ENCODE measurements at regions not wholly inside any gene's neighbourhood (a gene's known extent, or its start where the extent isn't known, plus 50 kb on each side); places are given as distances from the start of the nearest gene placed in this dataset.
"Not testable (repeated sequence)": the region's sequence is repeated elsewhere in the genome, so short reads cannot be mapped to it uniquely, and the experiment has no call there.

GRCh38 chr5:89827359-89827758 is 582.2 kb downstream of the CETN3 start:
- DNase-seq, result no peak

- no peak for DNase-seq
These were observed 582.6 kb downstream of the CETN3 start for GRCh38 chr5:89826938-89827337.

DNA sequence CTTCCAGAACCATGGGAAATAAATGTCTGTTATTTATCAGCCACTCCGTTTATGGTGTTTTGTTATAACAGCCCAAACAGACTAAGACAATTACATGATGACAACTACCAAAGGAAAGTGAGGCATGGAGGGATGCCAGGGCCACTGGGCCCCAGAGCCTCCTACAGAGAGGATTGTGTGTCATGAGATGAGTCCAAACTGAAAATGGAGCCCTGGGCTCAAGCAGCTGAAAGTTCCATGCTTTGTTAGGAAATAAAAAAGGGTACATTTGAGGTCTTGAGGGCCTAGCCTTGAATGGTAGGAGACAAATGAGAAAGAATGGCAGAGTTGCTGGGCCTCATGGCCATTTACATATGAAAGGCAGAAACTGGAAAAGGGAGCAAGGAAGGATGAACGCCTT is 586.5 kb downstream of the CETN3 start:
- DNase-seq, result no peak

DNA sequence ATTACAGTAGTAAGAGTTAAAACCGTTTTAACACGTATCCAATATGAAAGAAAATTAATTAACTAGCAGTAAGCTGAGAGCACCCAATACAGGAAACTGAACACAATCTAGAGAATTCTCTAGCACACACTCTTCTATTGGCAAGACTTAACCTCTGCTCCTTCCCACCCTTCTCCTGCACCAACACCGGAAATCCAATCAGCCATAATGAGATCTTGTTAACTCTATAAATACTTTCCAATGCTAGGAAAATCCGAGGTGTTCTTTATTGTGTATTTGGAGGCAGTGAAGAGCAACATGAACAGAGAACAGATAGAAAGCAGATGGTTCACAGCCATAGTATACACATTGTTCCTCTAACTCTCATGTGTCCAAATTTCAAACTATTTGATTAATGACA is 591.7 kb downstream of the CETN3 start:
- no peak for DNase-seq

- peak; percentile 28 for DNase-seq
These were observed 593.5 kb downstream of the CETN3 start for GRCh38 chr5:89816038-89816437.

DNA sequence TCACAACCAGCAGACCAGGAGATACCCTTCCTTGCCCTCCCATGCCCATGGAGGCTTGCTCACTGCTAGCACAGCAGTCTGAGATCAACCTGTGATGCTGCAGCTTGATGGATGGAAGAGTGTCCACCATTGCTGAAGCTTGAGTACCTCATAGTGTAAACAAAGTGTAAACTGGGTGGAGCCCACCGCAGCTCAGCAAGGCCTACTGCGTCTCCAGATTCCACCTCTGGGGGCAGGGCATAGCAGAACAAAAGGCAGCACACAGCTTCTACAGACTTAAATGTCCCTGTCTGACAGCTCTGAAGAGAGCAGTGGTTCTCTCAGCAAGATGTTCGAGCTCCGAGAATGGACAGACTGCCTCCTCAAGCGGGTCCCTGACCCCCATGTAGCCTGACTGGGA is 608.8 kb downstream of the CETN3 start:
- DNase-seq, result not testable (repeated sequence)

DNA sequence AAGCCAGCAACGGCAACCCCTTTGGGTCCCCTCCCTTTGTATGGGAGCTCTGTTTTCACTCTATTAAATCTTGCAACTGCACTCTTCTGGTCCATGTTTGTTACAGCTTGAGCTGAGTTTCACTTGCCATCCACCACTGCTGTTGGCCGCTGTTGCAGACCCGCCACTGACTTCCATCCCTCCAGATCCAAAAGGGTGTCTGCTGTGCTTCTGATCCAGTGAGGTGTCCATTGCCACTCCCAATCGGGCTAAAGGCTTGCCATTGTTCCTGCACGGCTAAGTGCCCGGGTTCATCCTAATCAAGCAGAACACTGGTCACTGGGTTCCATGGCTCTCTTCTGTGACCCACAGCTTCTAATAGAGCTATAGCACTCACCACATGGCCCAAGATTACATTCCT is 615.1 kb downstream of the CETN3 start:
- not testable (repeated sequence) for DNase-seq

DNA sequence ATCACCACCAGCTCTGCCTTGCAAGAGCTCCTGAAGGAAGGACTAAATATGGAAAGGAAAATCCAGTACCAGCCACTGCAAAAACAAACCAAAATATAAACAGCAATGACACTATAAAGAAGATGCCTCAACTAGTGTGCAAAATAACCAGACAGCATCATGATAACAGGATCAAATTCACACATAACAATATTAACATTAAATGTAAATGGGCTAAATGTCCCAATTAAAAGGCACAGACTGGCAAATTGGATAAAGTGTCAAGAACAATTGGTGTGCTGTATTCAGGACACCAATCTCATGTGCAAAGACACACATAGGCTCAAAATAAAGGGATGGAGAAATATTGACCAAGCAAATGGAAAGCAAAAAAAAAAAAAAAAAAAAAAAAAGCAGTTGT is 629.8 kb downstream of the CETN3 start:
- DNase-seq, result not testable (repeated sequence)

GRCh38 chr5:89777758-89778157 is 631.8 kb downstream of the CETN3 start:
- DNase-seq, result no peak

DNA sequence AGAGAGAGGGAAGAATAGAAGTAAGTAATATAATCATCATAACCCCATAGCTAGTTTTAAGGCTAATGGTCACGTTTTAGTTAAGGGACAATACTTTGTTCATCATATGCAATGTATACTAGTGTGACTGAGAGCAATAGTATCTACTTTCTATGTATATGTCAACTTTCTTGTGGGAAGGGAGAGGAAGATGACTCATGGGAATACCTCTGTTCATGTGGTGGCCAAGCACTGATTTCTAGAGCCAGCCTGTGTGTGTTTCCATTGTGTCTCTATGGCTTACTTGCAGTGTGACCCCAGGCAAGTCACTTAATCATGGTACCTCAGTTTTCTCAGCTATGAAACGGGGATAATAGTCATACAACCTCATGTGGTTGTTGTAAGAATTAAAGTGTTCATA is 639.6 kb downstream of the CETN3 start:
- no peak for DNase-seq

DNA sequence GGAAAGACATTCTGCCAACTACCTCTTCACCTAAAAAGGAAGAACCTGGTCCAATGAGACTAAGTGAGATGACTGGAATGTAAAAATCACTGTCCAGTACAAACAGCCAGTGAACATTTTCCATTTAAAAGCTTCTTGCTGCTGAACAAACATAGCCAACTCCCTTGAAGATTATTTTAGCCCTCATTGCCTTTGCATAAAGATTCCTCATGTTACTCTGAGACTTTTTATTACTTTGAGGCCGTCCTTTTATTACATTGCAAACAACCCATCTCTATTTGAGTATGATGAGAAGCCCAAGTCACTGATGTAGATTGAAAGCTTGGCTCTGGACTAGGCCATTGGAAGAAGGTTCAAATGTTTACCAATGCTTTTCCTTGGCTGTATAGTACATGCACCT is 649.8 kb downstream of the CETN3 start:
- no peak for DNase-seq

GRCh38 chr5:89758146-89758545 is 651.4 kb downstream of the CETN3 start:
- DNase-seq, result no peak

DNA sequence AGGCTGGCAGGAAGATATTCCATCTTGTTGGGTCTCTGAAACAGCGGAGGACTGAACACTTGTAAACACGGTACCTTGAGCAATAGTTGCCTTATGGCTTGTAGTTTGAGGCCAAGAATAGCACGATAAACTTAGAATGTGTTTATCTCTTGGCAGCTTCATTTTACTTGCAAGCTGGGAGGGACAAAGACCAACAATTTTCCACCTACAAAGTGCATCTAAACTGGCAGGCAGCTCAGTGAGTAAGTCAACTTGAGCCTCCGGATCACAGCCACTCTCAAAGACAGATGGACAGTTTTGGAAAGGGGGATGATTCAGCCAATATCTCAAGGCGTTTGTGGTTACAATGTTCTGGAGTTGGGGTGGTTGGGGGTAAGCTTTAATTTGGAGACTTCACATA is 652.6 kb downstream of the CETN3 start:
- peak; percentile 72 for DNase-seq

DNA sequence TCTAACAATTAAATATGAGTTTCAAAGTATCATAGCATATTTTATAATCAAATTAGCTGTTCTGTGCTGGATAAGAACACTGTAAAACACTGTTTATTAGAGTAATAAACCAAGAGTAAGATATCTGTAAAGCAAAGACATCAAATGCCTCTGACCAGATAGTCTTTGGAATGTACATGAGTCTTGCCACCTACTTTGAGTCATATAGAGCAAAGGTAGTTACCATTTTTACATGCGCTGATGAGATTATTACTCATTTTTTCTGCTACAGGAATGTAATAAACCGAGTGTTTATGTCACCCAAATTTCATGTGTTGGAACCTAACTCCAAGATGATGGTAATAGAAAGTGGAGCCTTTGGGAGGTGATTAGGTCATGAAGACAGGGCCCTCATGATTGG is 654.5 kb downstream of the CETN3 start:
- no peak for DNase-seq

- no peak for DNase-seq
These were observed 674.5 kb downstream of the CETN3 start for GRCh38 chr5:89735082-89735481.

DNA sequence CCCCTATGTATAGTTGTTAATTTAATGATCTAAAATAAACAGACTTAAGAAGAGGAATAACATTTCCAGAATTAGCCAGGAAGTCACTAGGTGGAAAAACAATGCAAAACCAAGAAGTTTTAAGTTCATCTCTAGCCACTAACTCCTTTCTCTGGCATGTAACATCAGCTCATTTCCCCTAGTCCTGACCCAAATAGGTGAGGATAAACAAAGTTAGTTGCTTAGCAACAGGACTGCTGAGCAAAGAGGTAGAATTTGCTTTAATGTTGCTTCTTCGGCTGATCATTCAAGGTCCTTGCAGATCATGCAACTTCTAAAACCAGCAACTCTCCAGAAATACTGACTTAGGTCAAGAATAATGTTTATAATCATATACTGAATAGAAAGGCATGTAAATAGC is 675.8 kb downstream of the CETN3 start:
- no peak for DNase-seq

- no peak for DNase-seq
These were observed 679.8 kb downstream of the CETN3 start for GRCh38 chr5:89729623-89730301.

DNA sequence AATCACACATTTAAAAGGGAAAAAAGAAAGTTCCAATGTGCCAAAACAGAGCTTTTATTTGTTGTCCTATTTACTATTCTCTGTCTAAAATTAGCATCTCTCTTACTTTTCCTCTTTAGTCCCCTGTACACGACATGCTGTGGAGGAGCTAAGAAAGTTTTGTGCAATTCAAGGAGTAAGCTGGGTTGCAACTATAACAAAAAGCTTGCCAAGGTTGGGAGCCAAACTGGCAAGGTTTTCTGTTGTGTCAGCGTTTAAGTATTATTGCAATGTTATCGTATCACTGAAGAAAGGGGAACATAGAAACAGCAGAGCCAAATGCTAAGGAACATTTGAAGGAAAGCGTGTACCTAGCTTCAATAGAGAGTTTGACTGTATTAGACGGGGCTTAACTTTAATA is 680.8 kb downstream of the CETN3 start:
- no peak for DNase-seq

DNA sequence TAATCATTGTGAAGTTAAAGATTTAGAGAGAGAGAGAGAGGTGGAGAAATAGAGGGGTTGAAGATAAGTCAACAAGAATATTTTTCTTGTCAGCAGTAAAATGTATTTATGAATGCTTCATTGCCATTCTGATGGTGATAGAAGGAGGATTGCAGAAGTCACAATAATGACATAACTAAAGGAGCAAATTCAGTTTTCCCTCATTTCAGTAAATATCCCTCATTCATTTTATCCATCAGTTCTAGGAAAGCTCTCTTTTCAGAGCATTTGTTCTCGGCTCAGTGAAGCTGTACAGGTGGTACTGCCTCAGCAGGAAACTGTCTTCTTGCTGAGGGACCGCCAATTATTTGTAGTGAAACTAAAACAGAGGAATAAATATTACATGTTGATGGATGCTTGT is 681.4 kb downstream of the CETN3 start:
- DNase-seq, result no peak

DNA sequence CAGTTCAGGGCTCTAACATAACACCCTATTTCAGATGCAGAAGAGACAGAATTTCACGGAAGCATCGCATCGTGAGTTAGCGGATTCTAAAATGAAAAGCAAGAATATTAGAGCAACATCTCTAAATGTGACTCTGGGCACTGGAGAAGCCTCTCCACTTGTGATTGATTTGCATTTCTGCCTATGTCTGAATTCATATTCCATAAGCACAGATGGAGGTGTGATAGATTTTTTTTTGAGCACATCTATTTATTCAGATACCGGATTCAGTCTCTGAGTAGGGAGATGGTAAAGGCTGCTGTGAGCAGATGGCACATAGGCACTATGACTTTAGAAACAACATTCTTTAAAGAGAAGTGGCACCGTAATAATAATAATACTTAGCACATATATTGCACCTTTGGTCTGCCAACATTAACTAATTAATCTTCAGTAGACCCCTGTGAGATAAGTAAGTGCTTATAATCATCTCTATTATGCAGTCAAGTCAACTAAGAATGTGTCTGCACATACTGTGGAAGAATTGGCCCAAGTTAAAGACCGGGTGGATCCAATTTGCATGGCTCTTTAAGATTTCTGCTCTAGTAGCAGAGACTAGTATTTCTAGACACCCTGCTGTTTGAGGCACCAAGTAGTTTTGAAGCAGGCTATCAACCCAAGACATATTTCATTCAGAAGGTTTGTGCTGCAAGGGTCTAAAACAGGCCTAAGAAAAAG is 685.0 kb downstream of the CETN3 start:
- no peak for DNase-seq

DNA sequence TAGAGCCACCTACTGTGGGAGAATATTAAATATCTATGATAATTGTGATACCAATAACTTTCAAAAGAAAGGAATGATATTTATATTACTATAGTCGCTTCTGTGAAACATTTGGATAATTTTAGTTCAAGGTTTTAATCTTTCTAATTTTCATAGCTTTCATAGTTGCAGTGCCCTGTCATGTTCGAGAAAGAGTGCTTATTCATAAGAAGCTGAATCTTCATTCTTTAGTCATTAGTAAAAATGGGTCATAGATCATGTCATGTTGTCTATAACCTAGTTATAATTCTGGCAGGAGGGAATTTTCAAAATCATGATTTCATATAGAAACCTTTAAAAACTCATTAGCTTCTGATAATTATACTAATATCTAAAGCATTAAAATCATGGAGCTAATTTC is 685.6 kb downstream of the CETN3 start:
- no peak for DNase-seq

- DNase-seq, result no peak
These were observed 687.0 kb downstream of the CETN3 start for GRCh38 chr5:89722538-89722937.

- DNase-seq, result no peak
These were observed 687.6 kb downstream of the CETN3 start for GRCh38 chr5:89721931-89722330.

- no peak for DNase-seq
These were observed 688.2 kb downstream of the CETN3 start for GRCh38 chr5:89721353-89721752.

DNA sequence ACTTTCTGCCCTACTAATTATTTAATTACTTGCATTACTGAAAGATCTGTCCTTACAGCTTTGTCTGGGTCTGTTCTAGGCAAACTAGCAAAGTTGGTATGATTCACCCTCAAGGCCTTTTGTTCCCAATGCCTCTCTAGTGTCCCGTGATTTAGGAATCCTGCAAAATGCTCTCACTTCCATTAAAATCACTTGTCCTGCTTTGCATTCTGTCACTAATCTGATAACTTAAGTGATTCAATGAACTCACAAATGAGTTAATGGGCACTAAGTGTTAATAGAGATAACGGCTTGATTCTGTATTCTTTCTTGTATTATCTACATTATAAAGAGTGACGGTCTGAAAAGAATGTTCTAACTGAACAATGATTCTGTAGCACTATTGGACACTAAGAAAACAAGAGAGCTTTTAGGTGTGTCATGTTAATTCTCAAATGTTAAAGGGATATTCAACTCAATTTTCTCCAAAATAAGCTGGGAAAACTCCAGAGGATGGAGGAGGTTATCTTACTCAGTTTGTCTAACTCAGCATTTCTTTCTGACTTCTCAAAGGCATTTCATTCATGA is 697.3 kb downstream of the CETN3 start:
- no peak for DNase-seq

All from DMS 273 treated with DMSO at 0.1 percent for 48 hours (cell line).